Fibroblast of skin of right biceps (primary cell): ENCODE measurements at regions not wholly inside any gene's neighbourhood (a gene's known extent, or its start where the extent isn't known, plus 50 kb on each side); places are given as distances from the start of the nearest gene placed in this dataset.
A peak's percentile ranks its signal among the peaks of the same experiment; 100 is the strongest.

ENCODE experiments used
- DNase-seq: peaks from one replicate; pipeline ENCODE4 v3.0.0-alpha.2; 2013

GRCh38 chr18:55166260-55166598 is 207.0 kb upstream of the CCDC68 start:
- no peak for DNase-seq

GRCh38 chr18:55163550-55163949 is 204.3 kb upstream of the CCDC68 start:
- no peak for DNase-seq

GRCh38 chr18:55161916-55162315 is 202.7 kb upstream of the CCDC68 start:
- DNase-seq = peak; percentile 28

- DNase-seq = no peak
These were observed 199.8 kb upstream of the CCDC68 start for GRCh38 chr18:55159027-55159426.

GRCh38 chr18:55158570-55158969 is 199.3 kb upstream of the CCDC68 start:
- no peak for DNase-seq

- no peak for DNase-seq
These were observed 194.1 kb upstream of the CCDC68 start for GRCh38 chr18:55153346-55153745.

- DNase-seq = peak; percentile 65
These were observed 193.5 kb upstream of the CCDC68 start for GRCh38 chr18:55152801-55153200.

- peak; percentile 44 for DNase-seq
These were observed 190.7 kb upstream of the CCDC68 start for GRCh38 chr18:55149994-55150393.

- DNase-seq = no peak
These were observed 188.5 kb upstream of the CCDC68 start for GRCh38 chr18:55147791-55148190.

GRCh38 chr18:55144193-55144930 is 185.1 kb upstream of the CCDC68 start:
- DNase-seq = no peak

- DNase-seq = peak; percentile 26
These were observed 183.1 kb upstream of the CCDC68 start for GRCh38 chr18:55142410-55142809.

- DNase-seq = peak; percentile 63
These were observed 182.1 kb upstream of the CCDC68 start for GRCh38 chr18:55141318-55141717.

GRCh38 chr18:55139836-55140235 is 180.6 kb upstream of the CCDC68 start:
- no peak for DNase-seq

GRCh38 chr18:55139307-55139706 is 180.0 kb upstream of the CCDC68 start:
- DNase-seq = no peak

GRCh38 chr18:55138401-55138800 is 179.1 kb upstream of the CCDC68 start:
- no peak for DNase-seq

- no peak for DNase-seq
These were observed 178.3 kb upstream of the CCDC68 start for GRCh38 chr18:55137602-55138001.

- DNase-seq = peak; percentile 77
These were observed 177.6 kb upstream of the CCDC68 start for GRCh38 chr18:55136864-55137263.

GRCh38 chr18:55136258-55136657 is 177.0 kb upstream of the CCDC68 start:
- DNase-seq = no peak

- no peak for DNase-seq
These were observed 174.1 kb upstream of the CCDC68 start for GRCh38 chr18:55133378-55133777.

GRCh38 chr18:55128437-55128836 is 169.2 kb upstream of the CCDC68 start:
- DNase-seq = no peak

- DNase-seq = peak; percentile 69
These were observed 165.0 kb upstream of the CCDC68 start for GRCh38 chr18:55124078-55124763.

- peak; percentile 45 for DNase-seq
These were observed 164.1 kb upstream of the CCDC68 start for GRCh38 chr18:55123361-55123760.

- no peak for DNase-seq
These were observed 162.3 kb upstream of the CCDC68 start for GRCh38 chr18:55121397-55122170.

GRCh38 chr18:55120896-55121295 is 161.6 kb upstream of the CCDC68 start:
- DNase-seq = peak; percentile 73
